HCT116 (cell line): ENCODE measurements at regions not wholly inside any gene's neighbourhood (a gene's known extent, or its start where the extent isn't known, plus 50 kb on each side); places are given as distances from the start of the nearest gene placed in this dataset.
"Not testable (repeated sequence)": the region's sequence is repeated elsewhere in the genome, so short reads cannot be mapped to it uniquely, and the experiment has no call there.

Experiments used
- ATAC-seq: fragments of 200-7000 bp; cut with Tn5 transposase; 2 replicates; pipeline ENCODE4 v1.9.1; 2020; ENCODE audit warnings: mild to moderate bottlenecking, moderate library complexity
- BruUV-seq: library from RNA; stranded (reverse); fragments of 400-500 nt; replicated peaks from 2 replicates; lab custom pipeline; 2021; lab: Mats Ljungman, UMichigan
- CTCF ChIA-PET: fragments of 300-600 bp; sonication (Branson Sonifier 250); formaldehyde crosslinking; loops from one replicate; lab custom pipeline; 2021; ENCODE audit warnings: antibody characterized with exemption; lab: Charles Lee
- POLR2A ChIA-PET: fragments of 300-600, 350-600 bp; sonication (Branson Sonifier 250); formaldehyde crosslinking; loops from one replicate; lab custom pipeline; 2021; ENCODE audit warnings: antibody characterized with exemption; lab: Charles Lee
- RAD21 ChIA-PET, 2 experiments: fragments of 300-600 bp; sonication (Branson Sonifier 250); formaldehyde crosslinking; loops; one replicate each; lab custom pipeline; 2023; ENCODE audit warnings: low total read pairs in 2 of 2; ENCODE audit not compliant: uncharacterized antibody in 2 of 2, unreplicated experiment in 2 of 2, low non-redundant PET in 1 of 2; lab: Charles Lee
- DNase-seq: peaks from one replicate; pipeline ENCODE4 v3.0.0-alpha.2; 2010; ENCODE audit warnings: low read depth, low spot score
- H2AFZ ChIP-seq: fragments of 200-600 bp; shearing (Covaris generic), sonication (generic); 2 replicates; pipeline ENCODE4 v1.6.1; 2017; ENCODE audit warnings: low read depth, mixed run types, mixed read lengths, antibody characterized with exemption, low read length; ENCODE audit not compliant: poor library complexity, severe bottlenecking
- H3K27ac ChIP-seq: 2 replicates; pipeline ENCODE4 v1.5.1; 2012; ENCODE audit warnings: low read depth, low read length
- H3K27me3 ChIP-seq: fragments of 200-600 bp; sonication (generic); 2 replicates; pipeline ENCODE4 v1.6.1; 2016; ENCODE audit warnings: mixed run types, low read length, mixed read lengths; ENCODE audit not compliant: insufficient read depth
- H3K36me3 ChIP-seq, 2 experiments: fragments of 200-500 bp in 1 of 2; fragments of 200-600 bp in 1 of 2; sonication (Bioruptor generic) in 1 of 2; sonication (generic) in 1 of 2; 2 replicates each; pipeline versions ENCODE4 v1.5.1 to v1.6.1; 2014 to 2016; ENCODE audit warnings: low read length in 2 of 2, inconsistent platforms in 1 of 2, mixed read lengths in 1 of 2, mixed run types in 1 of 2; ENCODE audit not compliant: insufficient read depth in 2 of 2, control insufficient read depth in 1 of 2
- H3K4me1 ChIP-seq, 2 experiments: fragments of 200-600 bp in 1 of 2; sonication (generic) in 1 of 2; 2 replicates each; pipeline versions ENCODE4 v1.5.1 to v1.6.1; 2012 to 2017; ENCODE audit warnings: low read length in 2 of 2, inconsistent platforms in 1 of 2, mild to moderate bottlenecking in 1 of 2, mixed read lengths in 1 of 2, mixed run types in 1 of 2, moderate library complexity in 1 of 2; ENCODE audit not compliant: insufficient read depth in 2 of 2, control insufficient read depth in 1 of 2
- H3K4me2 ChIP-seq: fragments of 200-600 bp; sonication (generic); 2 replicates; pipeline ENCODE4 v1.6.1; 2017; ENCODE audit warnings: mixed run types, low read length, mixed read lengths
- H3K4me3 ChIP-seq, 2 experiments: fragments of 200-600 bp in 1 of 2; sonication (generic) in 1 of 2; replicated peaks in 1 of 2; 2 replicates each; pipeline ENCODE4 v1.5.1; 2011 to 2016; ENCODE audit warnings: low read length in 2 of 2, control low read depth in 1 of 2, low read depth in 1 of 2, mild to moderate bottlenecking in 1 of 2, mixed read lengths in 1 of 2, mixed run types in 1 of 2
- H3K79me2 ChIP-seq: fragments of 200-600 bp; sonication (generic); 2 replicates; pipeline ENCODE4 v1.6.1; 2017; ENCODE audit warnings: mild to moderate bottlenecking, mixed run types, low read length, moderate library complexity, mixed read lengths; ENCODE audit not compliant: insufficient read depth
- H3K9ac ChIP-seq: fragments of 200-600 bp; sonication (generic); 2 replicates; pipeline ENCODE4 v1.6.1; 2016; ENCODE audit warnings: low read length, mixed read lengths
- H3K9me2 ChIP-seq: fragments of 200-600 bp; sonication (generic), shearing (Covaris generic); 2 replicates; pipeline ENCODE4 v1.6.1; 2017; ENCODE audit warnings: mixed run types, mild to moderate bottlenecking, moderate library complexity; ENCODE audit not compliant: insufficient read depth
- H3K9me3 ChIP-seq, 2 experiments: fragments of 200-500 bp in 1 of 2; fragments of 200-600 bp in 1 of 2; sonication (Bioruptor generic) in 1 of 2; sonication (generic) in 1 of 2; 2 replicates each; pipeline ENCODE4 v1.6.1; 2014 to 2017; ENCODE audit warnings: low read length in 2 of 2, mixed read lengths in 2 of 2, inconsistent platforms in 1 of 2, low read depth in 1 of 2, mild to moderate bottlenecking in 1 of 2, mixed run types in 1 of 2, moderate library complexity in 1 of 2; ENCODE audit not compliant: control insufficient read depth in 1 of 2, insufficient read depth in 1 of 2
- H4K20me1 ChIP-seq: fragments of 200-600 bp; sonication (generic), shearing (Covaris generic); 2 replicates; pipeline ENCODE4 v1.6.1; 2017; ENCODE audit warnings: mixed run types, mild to moderate bottlenecking, moderate library complexity; ENCODE audit not compliant: insufficient read depth
- FOSL1 ChIP-seq: IDR thresholded peaks from 2 replicates; pipeline ENCODE4 v1.6.1; 2012; ENCODE audit warnings: low read depth
- RAD21 ChIP-seq: IDR thresholded peaks from 2 replicates; pipeline ENCODE4 v1.6.1; 2012; ENCODE audit warnings: low read depth, mild to moderate bottlenecking
- SRF ChIP-seq: IDR thresholded peaks from 2 replicates; pipeline ENCODE4 v1.6.1; 2012; ENCODE audit warnings: low read depth
- YY1 ChIP-seq: IDR thresholded peaks from 2 replicates; pipeline ENCODE4 v1.6.1; 2011; ENCODE audit warnings: low read length, low read depth, moderate library complexity, mild to moderate bottlenecking; ENCODE audit not compliant: insufficient replicate concordance; ENCODE audit errors: extremely low read depth
- intact Hi-C: fragments of 100-400 bp; cut with micrococcal nuclease; formaldehyde crosslinking; loops from 2 replicates; pipeline ENCODE4 v1.10.0; 2022
- TF ChIP-seq, protein P1 (sequence below), 3 experiments: fragments of 200-600 bp in 1 of 3; sonication (generic) in 1 of 3; IDR thresholded peaks in 2 of 3; conservative IDR thresholded peaks in 1 of 3; 2 replicates each; pipeline ENCODE4 v1.5.1; 2012 to 2017; ENCODE audit warnings: low read depth in 2 of 3, low read length in 2 of 3, antibody characterized with exemption in 1 of 3, borderline replicate concordance in 1 of 3, control low read depth in 1 of 3, mild to moderate bottlenecking in 1 of 3, mixed read lengths in 1 of 3, mixed run types in 1 of 3, moderate library complexity in 1 of 3; ENCODE audit not compliant: insufficient read depth in 1 of 3

DNA sequence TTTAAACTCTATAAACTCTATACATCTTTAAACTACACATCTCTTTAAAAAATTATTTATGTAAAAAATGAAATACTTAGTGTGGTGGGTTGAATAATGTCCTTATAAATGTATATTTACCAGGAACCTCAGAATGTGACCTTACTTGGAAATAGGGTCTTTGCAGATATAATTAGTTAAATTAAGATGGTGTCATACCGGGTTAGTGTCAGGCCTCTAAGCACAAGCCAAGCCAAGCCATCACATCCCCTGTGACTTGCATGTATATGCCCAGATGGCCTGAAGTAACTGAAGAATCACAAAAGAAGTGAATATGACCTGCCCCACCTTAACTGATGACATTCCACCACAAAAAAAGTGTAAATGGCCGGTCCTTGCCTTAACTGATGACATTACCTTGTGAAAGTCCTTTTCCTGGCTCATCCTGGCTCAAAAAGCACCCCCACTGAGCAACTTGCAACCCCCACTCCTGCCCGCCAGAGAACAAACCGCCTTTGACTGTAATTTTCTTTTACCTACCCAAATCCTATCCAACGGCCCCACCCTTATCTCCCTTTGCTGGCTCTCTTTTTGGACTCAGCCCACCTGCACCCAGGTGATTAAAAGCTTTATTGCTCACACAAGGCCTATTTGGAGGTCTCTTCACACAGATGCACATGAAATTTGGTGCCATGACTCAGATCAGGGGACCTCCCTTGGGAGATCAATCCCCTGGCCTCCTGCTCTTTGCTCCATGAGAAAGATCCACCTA lies 283.5 kb downstream of the AGTPBP1 start:
- intact Hi-C loops, BruUV-seq, CTCF ChIA-PET, H3K9ac ChIP-seq, H3K4me2 ChIP-seq, H3K4me3 ChIP-seq, H3K9me3 ChIP-seq, H3K9me2 ChIP-seq, RAD21 ChIA-PET, H3K27ac ChIP-seq, H2AFZ ChIP-seq, H3K36me3 ChIP-seq, ATAC-seq, H4K20me1 ChIP-seq, H3K27me3 ChIP-seq, H3K4me1 ChIP-seq, H3K79me2 ChIP-seq, POLR2A ChIA-PET, DNase-seq: not testable (repeated sequence)

DNA sequence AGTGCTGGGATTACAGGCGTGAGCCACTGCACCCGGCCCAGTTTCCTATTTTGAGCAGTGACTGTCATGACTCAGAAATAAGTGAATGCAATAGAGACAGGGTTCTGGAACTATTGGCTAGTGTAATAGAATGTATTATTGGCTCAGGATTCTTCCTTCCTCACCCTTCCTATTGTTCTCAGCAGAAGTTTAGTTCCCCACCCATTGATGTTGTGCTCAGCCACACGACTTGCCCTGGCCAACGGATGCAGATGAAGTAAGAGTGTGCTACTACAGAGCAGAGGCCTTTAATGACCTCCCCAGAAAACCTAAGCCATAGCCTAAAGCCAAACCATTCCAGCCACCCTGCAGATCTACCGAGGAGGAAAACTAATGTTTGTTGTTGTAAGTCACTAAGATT lies 287.9 kb downstream of the AGTPBP1 start:
- H2AFZ ChIP-seq: no peak overlapping the region
- H3K4me3 ChIP-seq: no peak overlapping the region
- no peak overlapping the region for H3K9ac ChIP-seq
- H3K9me2 ChIP-seq: no peaks in the 10 kb centered on the region
- BruUV-seq: no TSS peak
- CTCF ChIA-PET: no interaction called here
- H3K4me2 ChIP-seq: no peak overlapping the region
- POLR2A ChIA-PET: no interaction called here
- ATAC-seq (no peak), DNase-seq (no peak)
- H3K79me2 ChIP-seq: no peaks in the 10 kb centered on the region
- no peaks in the 10 kb centered on the region for H4K20me1 ChIP-seq
- TF ChIP-seq FOSL1: no peak
- TF ChIP-seq RAD21: no peak
- TF ChIP-seq, protein P1, sequence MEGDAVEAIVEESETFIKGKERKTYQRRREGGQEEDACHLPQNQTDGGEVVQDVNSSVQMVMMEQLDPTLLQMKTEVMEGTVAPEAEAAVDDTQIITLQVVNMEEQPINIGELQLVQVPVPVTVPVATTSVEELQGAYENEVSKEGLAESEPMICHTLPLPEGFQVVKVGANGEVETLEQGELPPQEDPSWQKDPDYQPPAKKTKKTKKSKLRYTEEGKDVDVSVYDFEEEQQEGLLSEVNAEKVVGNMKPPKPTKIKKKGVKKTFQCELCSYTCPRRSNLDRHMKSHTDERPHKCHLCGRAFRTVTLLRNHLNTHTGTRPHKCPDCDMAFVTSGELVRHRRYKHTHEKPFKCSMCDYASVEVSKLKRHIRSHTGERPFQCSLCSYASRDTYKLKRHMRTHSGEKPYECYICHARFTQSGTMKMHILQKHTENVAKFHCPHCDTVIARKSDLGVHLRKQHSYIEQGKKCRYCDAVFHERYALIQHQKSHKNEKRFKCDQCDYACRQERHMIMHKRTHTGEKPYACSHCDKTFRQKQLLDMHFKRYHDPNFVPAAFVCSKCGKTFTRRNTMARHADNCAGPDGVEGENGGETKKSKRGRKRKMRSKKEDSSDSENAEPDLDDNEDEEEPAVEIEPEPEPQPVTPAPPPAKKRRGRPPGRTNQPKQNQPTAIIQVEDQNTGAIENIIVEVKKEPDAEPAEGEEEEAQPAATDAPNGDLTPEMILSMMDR (IDR thresholded peaks at IDR 0.05 in 2 of 3, conservative IDR thresholded peaks at IDR 0.05 in 1 of 3; ENCODE audit: borderline replicate concordance in 1 of 3, insufficient read depth in 1 of 3, low read depth in 2 of 3, low read length in 2 of 3): no peak
- TF ChIP-seq YY1: no peak
- TF ChIP-seq SRF: no peak
- intact Hi-C loops: no loop called here
- H3K27me3 ChIP-seq: no peaks in the 10 kb centered on the region
- H3K4me1 ChIP-seq: no peaks in the 10 kb centered on the region
- H3K9me3 ChIP-seq: no peaks in the 10 kb centered on the region
- RAD21 ChIA-PET: no interaction called here
- H3K27ac ChIP-seq: no peak overlapping the region
- no peaks in the 10 kb centered on the region for H3K36me3 ChIP-seq
